ENCODE measurements at regions not wholly inside any gene's neighbourhood (a gene's known extent, or its start where the extent isn't known, plus 50 kb on each side); places are given as distances from the start of the nearest gene placed in this dataset.

- Histone ChIP-seq H3K4me1 (ENCODE audit: control insufficient read depth, insufficient read depth, low read length) (no peaks in the 10 kb centered on the region), H3K4me3 (ENCODE audit: low read depth in 2 of 2, low read length in 2 of 2) (no peak overlapping the region), H3K36me3 (ENCODE audit: control insufficient read depth, insufficient read depth, low read length) (no peaks in the 10 kb centered on the region; the same call in 1 of the 2 replicates), H3K27me3 (ENCODE audit: control insufficient read depth, insufficient read depth, low read length) (no peaks in the 10 kb centered on the region), H3K9me3 (ENCODE audit: control insufficient read depth, insufficient read depth, low read depth, low read length) (no peaks in the 10 kb centered on the region), H3K27ac (ENCODE audit: low read length) (no peak overlapping the region)
- intact Hi-C loops (cut with micrococcal nuclease; ENCODE audit: unreplicated experiment), result no loop called here
- POLR2A ChIA-PET, result no interaction called here
- ATAC-seq (no peak), DNase-seq (ENCODE audit: low read depth, low spot score) (no peak)
- CTCF ChIA-PET, result no interaction called here
- no peak for TF ChIP-seq TCF7L2 (IDR thresholded peaks at IDR 0.05; ENCODE audit: low read depth, low read length)
- TF ChIP-seq REST (IDR thresholded peaks at IDR 0.05; ENCODE audit: insufficient read depth in 1 of 2, low read depth in 2 of 2, low read length in 1 of 2), result no peak
- no peak for TF ChIP-seq SIN3A (IDR thresholded peaks at IDR 0.05; ENCODE audit: borderline replicate concordance, insufficient read depth, low read depth, low read length)
- no peak for TF ChIP-seq CTCF (IDR thresholded peaks at IDR 0.05)
- no peak for TF ChIP-seq POLR2AphosphoS5 (IDR thresholded peaks at IDR 0.05; ENCODE audit: low read depth, low read length)
- no TSS peak for BruUV-seq (replicated peaks)
- in situ Hi-C loops (cut with HindIII; ENCODE audit: low pct_unique_long_range_greater_than_20kb, low sequenced_read_pairs), result no loop called here
Observed at GRCh38 chr2:139225961-139226360, 445.8 kb upstream of the NXPH2 start.

GRCh38 chr2:139218181-139218580 lies 438.0 kb upstream of the NXPH2 start:
- ChIA-PET CTCF (no interaction called here), POLR2A (no interaction called here)
- no peak overlapping the region for H3K4me3 ChIP-seq (ENCODE audit: low read depth in 2 of 2, low read length in 2 of 2)
- H3K36me3 ChIP-seq (ENCODE audit: control insufficient read depth, insufficient read depth, low read length), result no peaks in the 10 kb centered on the region
- intact Hi-C loops (cut with micrococcal nuclease; ENCODE audit: unreplicated experiment) (no loop called here), in situ Hi-C loops (cut with HindIII; ENCODE audit: low pct_unique_long_range_greater_than_20kb, low sequenced_read_pairs) (no loop called here)
- no peak overlapping the region for H3K27ac ChIP-seq (ENCODE audit: low read length)
- H3K27me3 ChIP-seq (ENCODE audit: control insufficient read depth, insufficient read depth, low read length), result no peaks in the 10 kb centered on the region
- no peaks in the 10 kb centered on the region for H3K4me1 ChIP-seq (ENCODE audit: control insufficient read depth, insufficient read depth, low read length)
- DNase-seq (ENCODE audit: low read depth, low spot score) (no peak), ATAC-seq (no peak)
- BruUV-seq (replicated peaks), result no TSS peak
- H3K9me3 ChIP-seq (ENCODE audit: control insufficient read depth, insufficient read depth, low read depth, low read length), result no peaks in the 10 kb centered on the region; the same call in 1 of the 2 replicates
- TF ChIP-seq REST (IDR thresholded peaks at IDR 0.05; ENCODE audit: insufficient read depth in 1 of 2, low read depth in 2 of 2, low read length in 1 of 2) (no peak), CTCF (IDR thresholded peaks at IDR 0.05) (no peak), POLR2AphosphoS5 (IDR thresholded peaks at IDR 0.05; ENCODE audit: low read depth, low read length) (no peak), TCF7L2 (IDR thresholded peaks at IDR 0.05; ENCODE audit: low read depth, low read length) (no peak)
